Stimulated activated CD4-positive, alpha-beta T cell treated with anti-CD3 and anti-CD28 coated beads, Interleukin-4, amount 100 ng/mL, for 1 hour (primary cell): ENCODE measurements at regions not wholly inside any gene's neighbourhood (a gene's known extent, or its start where the extent isn't known, plus 50 kb on each side); places are given as distances from the start of the nearest gene placed in this dataset.
"Not testable (repeated sequence)": the region's sequence is repeated elsewhere in the genome, so short reads cannot be mapped to it uniquely, and the experiment has no call there.

Experiments used
- DNase-seq: peaks from one replicate; pipeline ENCODE4 v3.0.0-alpha.2; 2020

GRCh38 chr9:106119176-106119575, 424.8 kb downstream of the TMEM38B start:
- DNase-seq: no peak

DNA sequence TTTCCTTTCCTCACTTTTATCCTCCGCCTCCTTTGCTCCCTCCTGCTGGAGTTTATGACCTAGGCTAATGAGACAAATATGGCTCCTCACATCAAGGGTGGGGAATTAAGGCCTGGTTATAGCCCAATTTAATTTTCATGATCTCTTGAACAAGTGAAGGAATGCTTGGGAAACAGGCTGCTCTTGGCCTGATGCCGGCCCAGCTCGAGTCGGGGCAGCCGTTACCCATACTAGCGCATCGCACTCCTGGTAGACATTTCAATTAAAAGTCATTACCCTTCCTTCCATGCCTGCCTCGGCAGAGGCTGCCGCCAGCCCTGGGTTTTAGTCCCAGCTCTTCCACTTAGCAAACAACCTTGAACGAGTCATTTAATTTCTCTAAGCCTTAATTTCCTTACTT, 425.7 kb downstream of the TMEM38B start:
- DNase-seq: no peak

DNA sequence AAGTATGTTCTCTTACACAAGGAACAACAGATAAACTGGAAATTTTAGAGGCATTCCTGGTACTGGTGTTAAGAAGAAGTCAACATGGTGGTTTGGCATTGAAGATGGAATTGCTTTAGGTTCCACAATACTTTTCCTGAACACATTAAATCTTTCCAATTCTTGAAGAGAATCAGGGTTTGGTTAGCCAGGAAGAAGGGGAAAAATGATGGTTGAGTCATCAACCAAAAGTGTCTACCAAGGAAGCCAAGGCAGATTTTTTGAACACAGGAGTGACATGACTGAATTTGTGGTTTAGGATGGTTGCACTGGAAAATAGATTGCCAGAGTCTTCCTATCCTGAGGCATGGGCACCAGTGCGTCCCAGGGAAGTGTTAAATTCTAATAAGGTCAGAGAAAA, 433.4 kb downstream of the TMEM38B start:
- no peak for DNase-seq

DNA sequence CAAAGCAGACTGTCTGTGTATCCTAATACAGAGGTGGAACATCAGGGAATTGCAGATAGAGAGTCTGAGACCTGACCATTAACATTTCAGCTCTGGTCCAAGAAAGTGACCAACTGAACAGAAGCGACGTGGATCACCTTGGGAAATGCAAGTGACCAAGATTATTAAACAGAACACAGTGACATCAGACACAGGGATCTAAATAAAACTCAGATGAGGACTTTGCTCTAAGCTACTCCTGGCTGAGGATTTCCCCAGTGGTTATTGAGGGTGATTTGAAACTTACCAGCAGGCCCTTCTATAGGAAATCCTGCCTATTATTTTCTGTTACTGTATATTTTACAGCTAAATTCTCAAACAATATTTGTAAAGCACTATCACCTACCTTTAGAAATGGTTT, 436.0 kb downstream of the TMEM38B start:
- no peak for DNase-seq

GRCh38 chr9:106143781-106144180, 449.4 kb downstream of the TMEM38B start:
- no peak for DNase-seq

DNA sequence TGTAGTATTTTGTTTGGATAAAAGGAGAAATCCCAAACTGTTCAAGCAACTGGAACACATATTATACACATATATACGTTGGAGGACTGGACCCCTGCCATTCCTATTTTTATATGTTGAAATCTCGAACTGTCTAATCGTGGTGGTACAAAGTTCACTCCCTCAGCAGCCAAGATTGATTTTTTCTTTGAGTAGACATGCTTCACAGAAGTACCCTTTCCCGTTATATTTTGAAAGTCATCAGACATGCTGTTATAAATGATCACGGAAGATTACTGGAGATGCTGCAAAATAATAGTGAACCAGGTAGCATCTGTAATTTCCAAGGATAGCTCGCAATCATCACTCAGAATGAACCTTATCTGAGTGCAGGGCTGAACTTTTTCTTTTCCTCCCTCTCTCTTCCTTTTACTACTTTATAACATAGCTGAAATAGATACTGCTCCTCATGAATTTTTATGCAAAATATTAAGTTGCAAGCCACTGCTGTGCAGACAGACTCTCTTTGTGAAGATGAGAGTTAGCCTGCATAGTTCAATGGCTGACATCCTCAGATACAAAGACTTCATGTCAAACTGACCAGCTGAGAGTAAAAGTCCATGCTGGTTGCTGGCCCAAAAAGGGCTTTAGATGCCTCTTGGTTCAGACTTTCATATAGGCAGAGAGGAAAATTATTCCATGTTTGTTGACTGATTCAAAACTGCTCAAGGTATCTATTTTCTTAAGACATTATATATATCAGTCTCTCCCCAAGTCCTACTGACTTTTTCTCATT, 451.9 kb downstream of the TMEM38B start:
- no peak for DNase-seq

DNA sequence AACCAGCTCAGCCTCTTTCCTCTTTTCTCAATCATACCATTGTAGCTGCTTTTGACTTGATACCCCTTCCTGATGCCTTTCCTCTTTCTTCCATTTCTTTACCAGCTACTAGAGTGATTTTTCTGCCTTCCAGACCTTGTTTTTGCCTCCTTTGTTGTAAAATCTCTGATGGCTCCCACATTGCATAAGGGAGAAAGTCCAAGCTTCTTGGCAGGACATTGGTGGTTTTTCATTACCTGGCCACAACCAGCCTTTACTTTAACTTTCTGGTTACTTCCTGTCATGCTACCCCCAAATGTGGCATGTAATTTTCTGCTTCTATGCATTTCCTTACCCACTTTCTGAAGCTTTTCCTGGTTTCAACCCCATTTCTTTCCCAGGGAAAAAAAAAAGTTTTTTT, 452.5 kb downstream of the TMEM38B start:
- no peak for DNase-seq

DNA sequence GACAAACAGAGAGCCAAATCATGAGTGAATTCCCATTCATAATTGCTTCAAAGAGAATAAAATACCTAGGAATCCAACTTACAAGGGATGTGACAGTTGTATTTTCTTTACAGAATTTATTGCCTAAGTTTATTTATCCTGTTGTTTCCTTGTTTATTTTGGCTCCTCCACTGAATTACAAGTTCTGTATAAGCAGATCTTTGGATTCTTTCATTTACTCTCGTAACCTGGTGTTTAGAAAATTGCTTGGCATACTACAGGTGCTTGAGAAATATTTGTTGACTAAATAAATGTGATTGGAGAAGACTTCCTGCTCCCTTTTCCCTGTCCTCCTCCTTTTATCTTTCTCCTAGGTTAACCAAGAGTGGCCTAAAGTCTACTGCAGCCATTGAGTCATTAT, 455.6 kb downstream of the TMEM38B start:
- no peak for DNase-seq

DNA sequence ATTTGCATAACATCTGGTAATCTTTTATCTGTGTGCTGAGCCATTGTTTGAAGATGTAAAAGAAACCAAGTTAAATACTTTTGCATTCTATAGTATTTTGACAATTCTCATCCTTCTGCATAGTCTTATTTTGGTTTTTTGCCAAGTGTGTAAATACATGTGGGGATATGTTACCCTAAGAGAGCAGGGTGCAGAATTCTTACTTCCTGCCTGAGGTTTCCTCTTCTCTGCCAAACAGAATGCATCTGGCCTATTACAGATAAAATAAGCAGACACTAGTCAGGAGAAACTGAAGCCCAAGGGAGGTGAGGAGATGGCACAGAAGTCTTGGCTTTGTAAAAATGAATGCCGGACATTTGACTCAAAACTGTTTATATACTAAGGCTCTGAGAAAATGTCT, 462.1 kb downstream of the TMEM38B start:
- no peak for DNase-seq

GRCh38 chr9:106172265-106172664, 477.9 kb downstream of the TMEM38B start:
- DNase-seq: no peak

DNA sequence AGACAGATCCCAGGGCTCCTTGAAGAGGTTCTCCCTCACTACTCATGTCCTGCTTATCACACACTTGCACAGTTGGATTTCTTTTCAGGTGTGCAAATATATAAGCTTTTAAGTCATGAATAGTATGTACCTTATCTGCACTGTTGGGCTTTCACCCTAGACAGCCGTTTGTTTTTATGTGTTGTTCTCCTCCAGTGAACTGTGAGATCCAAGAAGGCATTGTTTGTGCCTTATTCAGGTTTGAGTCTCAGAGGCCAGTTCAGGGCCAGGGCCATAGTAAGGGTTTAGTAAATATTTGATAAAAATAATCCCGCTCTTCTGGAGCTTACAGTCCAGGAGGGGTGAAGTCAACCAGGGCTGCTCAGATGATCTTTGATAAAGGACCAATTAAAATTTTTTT, 480.0 kb downstream of the TMEM38B start:
- no peak for DNase-seq

DNA sequence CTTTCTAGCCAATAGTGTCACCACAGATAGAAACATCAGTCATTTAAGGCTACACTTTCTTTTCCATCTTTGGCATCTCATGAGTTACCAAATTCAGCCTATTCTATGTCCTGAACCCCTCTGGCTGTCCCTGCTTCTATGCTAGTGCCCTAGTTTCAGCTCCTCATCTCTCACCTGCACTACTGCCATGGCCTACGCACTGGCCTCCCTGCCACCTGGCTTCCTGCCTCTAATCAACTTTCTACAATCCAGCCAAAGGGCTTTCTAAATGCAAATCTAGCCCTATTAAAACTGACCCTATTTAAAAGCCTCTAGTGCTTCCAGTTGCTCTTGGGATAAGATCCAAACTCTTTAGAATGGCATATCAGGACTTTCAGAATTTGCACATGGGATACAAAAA, 482.9 kb downstream of the TMEM38B start:
- DNase-seq: no peak

GRCh38 chr9:106179191-106179590, 484.9 kb downstream of the TMEM38B start:
- no peak for DNase-seq

GRCh38 chr9:106203815-106204516, 509.6 kb downstream of the TMEM38B start:
- DNase-seq: not testable (repeated sequence)

- no peak for DNase-seq
Observed at GRCh38 chr9:106207298-106207697, 513.0 kb downstream of the TMEM38B start.

DNA sequence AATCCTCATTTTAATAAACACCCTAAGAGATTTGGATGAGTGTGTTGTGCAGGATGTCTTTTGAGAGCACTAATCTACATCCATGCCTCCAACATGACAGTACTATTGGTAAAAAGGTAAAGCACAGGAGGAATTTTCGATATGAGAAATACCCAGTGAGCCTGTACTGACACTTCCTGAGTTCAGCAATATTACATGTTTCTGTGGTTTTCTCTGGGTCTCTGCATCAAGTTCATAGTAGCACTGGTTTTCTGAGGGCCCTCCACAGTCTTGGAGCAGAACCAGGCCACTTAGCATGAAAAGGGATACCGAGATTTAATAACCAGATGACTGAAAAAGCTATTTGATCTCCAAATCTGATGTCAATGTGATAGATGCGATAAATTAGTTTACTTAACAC, 524.1 kb downstream of the TMEM38B start:
- DNase-seq: no peak

DNA sequence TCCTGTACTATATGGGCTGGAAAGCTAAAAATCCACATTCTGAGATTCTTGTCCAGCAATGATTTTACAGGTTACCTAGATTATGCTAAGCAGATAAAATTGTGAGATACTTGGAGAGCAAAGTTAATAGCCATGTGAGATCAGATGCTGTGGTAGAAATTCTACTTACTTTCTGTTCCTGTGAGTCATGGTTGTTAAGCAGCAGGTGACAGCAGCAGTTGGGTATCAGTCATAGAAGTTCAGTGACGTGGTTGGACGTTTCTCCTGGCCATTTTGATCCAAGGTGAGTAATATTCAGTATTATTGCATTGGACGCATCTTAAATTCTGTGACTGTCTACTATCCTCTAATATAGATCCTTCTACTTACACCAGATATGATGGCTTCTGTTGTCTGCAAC, 524.5 kb downstream of the TMEM38B start:
- no peak for DNase-seq

DNA sequence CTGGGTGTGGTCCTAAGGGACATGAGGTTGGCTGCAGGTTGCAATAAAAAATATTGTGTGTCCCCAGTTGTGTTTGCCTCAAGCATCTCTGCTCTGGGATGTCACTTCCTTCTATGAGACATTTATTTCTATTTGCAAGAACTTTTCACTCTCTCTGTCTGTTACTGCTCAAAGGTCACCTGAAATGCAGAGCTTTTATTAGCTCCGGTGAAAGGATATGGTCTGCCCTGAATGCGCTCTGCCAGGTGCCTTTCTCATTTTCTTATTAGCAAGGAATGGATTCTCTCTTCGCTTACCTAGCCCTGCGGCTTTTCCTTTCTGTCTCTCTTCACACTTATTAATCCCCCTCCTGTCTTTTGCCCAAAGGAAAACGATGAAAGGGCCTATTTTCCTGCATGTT, 526.1 kb downstream of the TMEM38B start:
- no peak for DNase-seq

- DNase-seq: no peak
Observed at GRCh38 chr9:106228861-106229260, 534.5 kb downstream of the TMEM38B start.

DNA sequence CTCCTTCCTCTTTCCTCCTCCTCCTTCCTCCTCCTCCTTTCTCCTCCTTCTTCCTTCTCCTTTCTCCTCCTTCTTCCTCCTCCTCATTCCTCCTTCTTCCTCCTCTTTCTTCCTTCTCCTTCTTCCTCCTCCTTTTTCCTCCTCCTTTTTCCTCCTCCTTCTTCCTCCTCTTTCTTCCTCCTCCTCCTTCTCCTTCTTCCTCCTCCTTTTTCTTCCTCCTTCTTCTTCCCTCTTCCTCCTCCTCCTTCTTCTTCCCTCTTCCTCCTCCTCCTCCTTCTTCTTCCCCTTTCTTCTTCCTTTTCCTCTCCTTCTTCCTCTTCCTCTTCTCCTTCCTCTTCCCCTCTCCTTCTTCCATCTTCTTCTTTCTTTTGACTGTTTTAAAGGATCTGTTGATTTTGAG, 538.8 kb downstream of the TMEM38B start:
- no peak for DNase-seq

- not testable (repeated sequence) for DNase-seq
Observed at GRCh38 chr9:106260908-106261307, 566.6 kb downstream of the TMEM38B start.

DNA sequence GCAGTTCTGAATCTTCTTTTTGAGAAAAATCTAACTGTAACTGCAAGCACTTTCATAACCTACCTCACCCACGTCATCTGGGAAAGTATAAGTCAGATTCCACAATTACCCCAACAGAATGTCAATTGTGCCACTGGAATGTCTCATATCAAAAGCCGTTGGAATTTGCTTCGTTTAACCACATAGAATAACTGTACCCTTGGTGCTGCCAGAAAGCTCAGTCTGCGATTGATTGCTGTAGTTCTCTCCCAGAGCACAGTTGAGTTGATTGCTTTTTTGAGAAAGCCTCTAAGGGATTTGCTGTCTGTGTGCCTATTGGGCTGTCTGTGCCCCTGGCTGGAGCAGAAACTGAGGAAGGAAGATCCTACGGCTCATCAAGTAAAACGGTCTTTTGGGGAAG, 583.6 kb downstream of the TMEM38B start:
- no peak for DNase-seq

DNA sequence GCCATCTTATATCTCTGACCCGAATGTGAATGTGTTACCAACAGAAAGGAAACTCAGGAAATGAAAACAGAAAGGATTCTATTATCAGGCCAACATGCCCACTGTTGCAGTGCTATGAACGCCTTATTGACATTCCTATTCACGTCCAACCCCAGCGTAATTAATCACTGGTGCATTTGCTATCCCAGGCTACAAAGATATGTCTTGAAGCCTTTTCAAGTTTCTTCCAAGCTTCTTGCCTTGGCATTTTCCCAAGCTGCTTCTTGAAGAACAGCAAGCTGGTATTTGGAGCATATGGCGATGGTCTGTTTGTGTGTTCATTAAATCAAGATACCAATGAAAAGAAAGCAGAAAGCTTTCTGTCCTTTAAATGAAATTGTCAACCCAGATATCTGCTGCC, 579.2 kb upstream of the ZNF462 start:
- DNase-seq: no peak

- DNase-seq: no peak
Observed at GRCh38 chr9:106284296-106284695, 578.7 kb upstream of the ZNF462 start.

GRCh38 chr9:106286249-106286648, 576.7 kb upstream of the ZNF462 start:
- no peak for DNase-seq
